GM12875 (cell line): ENCODE measurements at regions not wholly inside any gene's neighbourhood (a gene's known extent, or its start where the extent isn't known, plus 50 kb on each side); places are given as distances from the start of the nearest gene placed in this dataset.

Source experiments
- H3K4me3 ChIP-seq: one replicate; pipeline ENCODE4 v1.5.1; 2011; ENCODE audit warnings: low read depth, low read length, control low read depth
- CTCF ChIP-seq: IDR thresholded peaks from 2 replicates; pipeline ENCODE4 v1.5.1; 2011; ENCODE audit warnings: low read depth, mild to moderate bottlenecking, control low read depth, inconsistent platforms, low read length, moderate library complexity, borderline replicate concordance; ENCODE audit not compliant: insufficient read depth

- TF ChIP-seq CTCF: no peak
- H3K4me3 ChIP-seq: no peak overlapping the region
Measured at GRCh38 chr3:191518861-191519260, 57.9 kb downstream of the PYDC2 start.

GRCh38 chr3:191521055-191521454, 60.1 kb downstream of the PYDC2 start:
- no peak for TF ChIP-seq CTCF
- no peak overlapping the region for H3K4me3 ChIP-seq

GRCh38 chr3:191523148-191523547, 62.2 kb downstream of the PYDC2 start:
- TF ChIP-seq CTCF: no peak
- H3K4me3 ChIP-seq: no peak overlapping the region

GRCh38 chr3:191528589-191528988, 67.6 kb downstream of the PYDC2 start:
- no peak overlapping the region for H3K4me3 ChIP-seq

GRCh38 chr3:191529992-191530391, 69.0 kb downstream of the PYDC2 start:
- no peak overlapping the region for H3K4me3 ChIP-seq
- TF ChIP-seq CTCF: no peak

More at GRCh38 chr3:191528589-191528988, 67.6 kb downstream of the PYDC2 start:
- TF ChIP-seq CTCF: no peak

GRCh38 chr3:191531434-191531972, 70.5 kb downstream of the PYDC2 start:
- no peak overlapping the region for H3K4me3 ChIP-seq
- TF ChIP-seq CTCF: no peak

GRCh38 chr3:191543018-191543417, 82.1 kb downstream of the PYDC2 start:
- H3K4me3 ChIP-seq: no peak overlapping the region
- TF ChIP-seq CTCF: no peak
